Stimulated activated memory B cell treated with anti-CD40 and anti-IgM and Interleukin-4, amounts not matched to agents 10 μg/mL and 1 μg/mL and 100 μg/mL, for 72 hours (primary cell): ENCODE measurements at regions not wholly inside any gene's neighbourhood (a gene's known extent, or its start where the extent isn't known, plus 50 kb on each side); places are given as distances from the start of the nearest gene placed in this dataset.
"Not testable (repeated sequence)": the region's sequence is repeated elsewhere in the genome, so short reads cannot be mapped to it uniquely, and the experiment has no call there.

ENCODE experiments used
- ATAC-seq: fragments of 150-1000 bp; cut with Tn5 transposase; 2 replicates; pipeline ENCODE4 v1.10.0; 2021
- H3K27ac Mint-ChIP-seq: one replicate; pipeline ENCODE4 v1.8.0; 2022; ENCODE audit warnings: mild to moderate bottlenecking, mixed read lengths
- H3K27me3 Mint-ChIP-seq: one replicate; pipeline ENCODE4 v1.8.0; 2022; ENCODE audit warnings: mixed read lengths
- H3K36me3 Mint-ChIP-seq: one replicate; pipeline ENCODE4 v1.8.0; 2022; ENCODE audit warnings: mixed read lengths
- H3K4me1 Mint-ChIP-seq: one replicate; pipeline ENCODE4 v1.8.0; 2022; ENCODE audit warnings: mixed read lengths
- H3K4me3 Mint-ChIP-seq: one replicate; pipeline ENCODE4 v1.8.0; 2022; ENCODE audit warnings: mild to moderate bottlenecking, moderate library complexity, mixed read lengths
- H3K9me3 Mint-ChIP-seq: one replicate; pipeline ENCODE4 v1.8.0; 2022; ENCODE audit warnings: mixed read lengths

DNA sequence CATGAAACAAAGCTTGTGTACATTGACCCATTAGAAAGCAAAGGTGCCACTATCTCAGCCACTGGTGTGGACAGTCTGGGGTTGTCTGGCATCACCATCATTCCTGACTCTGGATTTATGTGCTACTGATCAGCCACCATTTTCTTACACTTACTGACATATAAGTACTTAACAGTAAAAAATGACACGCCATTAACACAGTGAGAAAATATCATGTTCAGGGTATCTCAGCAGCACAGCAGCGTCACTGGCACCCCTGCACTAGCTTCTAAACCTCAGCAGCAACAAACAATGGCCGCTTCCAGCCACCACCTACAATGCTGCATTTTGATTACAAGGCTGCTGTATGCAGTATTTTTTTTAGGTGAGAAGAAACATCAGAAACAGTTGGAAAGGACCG, 253.4 kb upstream of the HDAC4 start:
- peaks cover 29% of the 10 kb centered on the region for H3K27me3 Mint-ChIP-seq
- no peaks in the 10 kb centered on the region for H3K36me3 Mint-ChIP-seq
- H3K4me3 Mint-ChIP-seq, result no peak overlapping the region
- peaks cover 2% of the 10 kb centered on the region for H3K9me3 Mint-ChIP-seq
- H3K27ac Mint-ChIP-seq, result no peak overlapping the region
- no peak for ATAC-seq
- no peaks in the 10 kb centered on the region for H3K4me1 Mint-ChIP-seq

DNA sequence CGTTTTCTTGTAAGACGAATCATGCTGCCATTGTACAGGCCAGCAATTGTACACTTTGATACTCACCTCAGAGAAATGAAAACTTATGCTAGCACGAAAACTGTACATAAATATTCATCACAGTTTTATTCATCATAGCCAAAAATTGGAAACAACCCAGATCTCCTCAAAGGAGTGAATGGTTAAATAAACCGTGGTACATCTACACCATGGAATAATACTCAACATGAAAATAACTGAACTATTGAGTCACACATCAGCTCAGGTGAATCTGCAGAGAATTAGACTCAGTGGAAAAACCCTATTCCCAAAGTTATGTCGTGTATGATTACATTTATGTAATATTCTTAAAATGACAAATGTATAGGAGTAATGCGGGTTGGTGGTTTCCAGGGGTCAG, 251.0 kb upstream of the HDAC4 start:
- Mint-ChIP-seq H3K9me3 (peaks cover 7% of the 10 kb centered on the region), H3K27ac (no peak overlapping the region), H3K36me3 (no peaks in the 10 kb centered on the region), H3K4me1 (no peaks in the 10 kb centered on the region), H3K4me3 (no peak overlapping the region), H3K27me3 (peaks cover 27% of the 10 kb centered on the region)
- ATAC-seq, result no peak

DNA sequence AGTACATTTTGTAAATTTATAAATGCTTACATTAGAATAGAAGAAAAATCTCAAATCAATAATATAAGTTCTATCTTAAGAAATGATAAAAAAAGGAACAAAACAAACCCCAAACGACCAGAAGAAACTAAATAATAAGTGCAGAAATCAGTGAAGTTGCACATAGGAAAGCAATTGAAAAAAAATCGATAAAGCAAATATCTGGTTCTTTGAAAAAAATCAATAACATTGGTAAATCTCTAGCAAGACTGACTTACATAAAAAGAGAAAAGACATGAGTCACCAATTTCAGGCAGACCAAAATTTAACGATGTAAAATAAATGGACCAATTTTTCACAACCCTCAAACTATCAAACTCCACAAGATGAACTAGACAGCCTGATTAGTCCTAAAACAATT, 249.9 kb upstream of the HDAC4 start:
- H3K36me3 Mint-ChIP-seq, result no peaks in the 10 kb centered on the region
- H3K27ac Mint-ChIP-seq, result no peak overlapping the region
- H3K9me3 Mint-ChIP-seq, result peaks cover 7% of the 10 kb centered on the region
- no peaks in the 10 kb centered on the region for H3K4me1 Mint-ChIP-seq
- no peak for ATAC-seq
- peaks cover 26% of the 10 kb centered on the region for H3K27me3 Mint-ChIP-seq
- no peak overlapping the region for H3K4me3 Mint-ChIP-seq

DNA sequence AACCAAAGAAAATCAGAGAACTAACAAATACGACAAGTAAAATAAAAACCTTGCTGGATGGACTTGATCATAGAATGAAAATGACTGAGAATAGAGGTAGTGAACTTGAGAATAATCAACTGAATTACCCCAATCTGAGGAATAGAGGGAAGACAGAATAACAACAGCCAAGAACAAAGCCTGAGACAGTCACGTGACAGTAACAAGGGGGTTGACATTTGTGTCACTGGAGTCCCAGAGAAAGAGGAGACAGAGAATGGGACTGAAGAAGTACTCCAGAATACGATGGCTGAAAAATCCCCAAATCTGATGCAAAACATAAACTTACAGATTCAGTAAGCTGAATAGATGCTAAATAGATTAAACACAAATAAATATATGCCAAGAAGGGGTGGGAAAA, 248.5 kb upstream of the HDAC4 start:
- Mint-ChIP-seq H3K36me3 (no peaks in the 10 kb centered on the region), H3K27ac (no peak overlapping the region), H3K4me1 (no peaks in the 10 kb centered on the region), H3K9me3 (peaks cover 7% of the 10 kb centered on the region), H3K27me3 (peaks cover 26% of the 10 kb centered on the region), H3K4me3 (no peak overlapping the region)
- ATAC-seq, result no peak

DNA sequence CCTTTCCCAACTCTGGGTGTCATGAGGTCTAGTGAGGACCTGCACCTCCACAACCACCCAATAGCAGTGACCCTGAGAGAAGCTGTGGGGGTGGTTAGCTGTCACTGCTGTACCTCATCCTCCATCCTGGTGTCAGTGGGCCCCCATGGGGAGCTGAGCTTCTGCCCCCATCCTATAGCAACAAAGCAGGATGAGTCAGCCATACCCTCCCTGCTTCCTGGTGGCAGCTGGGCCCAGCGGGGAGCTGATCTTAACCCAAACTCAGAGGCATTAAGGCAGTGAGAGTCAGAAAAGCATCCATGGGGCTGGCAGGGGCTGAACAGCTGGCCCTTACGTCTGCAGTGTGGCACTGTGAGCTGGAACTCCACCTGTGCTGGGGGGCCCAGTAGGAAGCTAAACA, 247.8 kb upstream of the HDAC4 start:
- peaks cover 7% of the 10 kb centered on the region for H3K9me3 Mint-ChIP-seq
- H3K4me1 Mint-ChIP-seq, result no peaks in the 10 kb centered on the region
- ATAC-seq, result no peak
- peaks cover 26% of the 10 kb centered on the region for H3K27me3 Mint-ChIP-seq
- no peak overlapping the region for H3K27ac Mint-ChIP-seq
- H3K4me3 Mint-ChIP-seq, result no peak overlapping the region
- no peaks in the 10 kb centered on the region for H3K36me3 Mint-ChIP-seq

DNA sequence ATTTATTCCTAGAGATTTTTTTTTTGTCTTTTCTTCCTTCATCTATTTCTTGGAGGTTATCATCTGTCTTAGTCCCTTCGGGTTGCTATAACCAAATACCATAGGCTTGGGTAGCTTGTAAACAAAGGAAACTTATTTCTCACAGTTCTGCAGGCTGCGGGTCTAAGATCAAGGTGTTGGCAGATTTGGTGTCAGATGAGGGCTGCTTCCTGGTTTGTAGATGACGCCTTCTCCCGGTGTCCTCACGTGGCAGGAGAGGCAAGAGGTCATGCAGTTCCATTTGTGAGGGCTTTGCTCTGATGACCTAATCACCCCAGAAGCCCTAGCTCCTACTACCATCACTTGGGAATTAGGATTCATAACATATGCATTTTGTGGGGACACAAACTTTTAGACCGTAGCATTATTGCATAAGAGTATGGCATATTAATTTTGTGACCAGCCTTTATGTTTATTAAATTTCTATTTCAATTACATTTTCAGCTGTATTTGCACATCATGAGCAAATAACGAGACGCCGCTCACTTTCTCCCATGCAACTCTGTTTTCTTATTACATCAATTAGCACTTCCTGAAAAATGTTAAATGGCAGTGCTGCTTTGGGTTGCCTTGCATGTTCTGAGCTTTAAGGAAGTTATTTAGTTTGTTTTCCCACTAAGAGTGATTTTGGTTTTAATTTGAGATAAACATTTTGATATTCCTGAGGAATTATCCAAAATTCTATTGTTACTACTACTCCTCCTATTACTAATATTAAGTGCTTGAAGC, 246.4 kb upstream of the HDAC4 start:
- peaks cover 26% of the 10 kb centered on the region for H3K27me3 Mint-ChIP-seq
- H3K9me3 Mint-ChIP-seq, result peaks cover 7% of the 10 kb centered on the region
- no peak for ATAC-seq
- H3K4me1 Mint-ChIP-seq, result no peaks in the 10 kb centered on the region
- no peak overlapping the region for H3K4me3 Mint-ChIP-seq
- H3K27ac Mint-ChIP-seq, result no peak overlapping the region
- H3K36me3 Mint-ChIP-seq, result no peaks in the 10 kb centered on the region

DNA sequence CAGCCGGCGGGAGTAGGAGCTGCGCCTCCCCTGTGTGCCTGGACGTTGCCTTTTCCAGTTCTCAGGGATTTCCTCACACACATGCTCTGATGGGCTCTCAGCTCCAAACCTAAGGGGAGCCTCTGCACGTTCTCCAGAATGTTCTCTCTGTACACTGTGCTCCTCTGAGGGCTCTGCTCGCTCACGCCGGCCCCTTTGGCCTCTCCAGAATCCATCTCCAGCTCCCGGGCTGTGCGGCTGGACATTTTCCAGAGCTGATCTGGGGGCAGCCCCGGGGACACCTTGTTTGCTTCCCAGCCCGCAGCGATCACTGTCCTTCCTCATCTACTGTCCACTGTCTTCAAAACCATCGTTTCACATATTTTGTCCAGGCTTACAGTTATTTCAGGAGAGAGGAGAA, 245.4 kb upstream of the HDAC4 start:
- ATAC-seq, result no peak
- H3K27me3 Mint-ChIP-seq, result peaks cover 26% of the 10 kb centered on the region
- peaks cover 7% of the 10 kb centered on the region for H3K9me3 Mint-ChIP-seq
- H3K27ac Mint-ChIP-seq, result no peak overlapping the region
- H3K4me1 Mint-ChIP-seq, result no peaks in the 10 kb centered on the region
- H3K36me3 Mint-ChIP-seq, result no peaks in the 10 kb centered on the region
- H3K4me3 Mint-ChIP-seq, result no peak overlapping the region

DNA sequence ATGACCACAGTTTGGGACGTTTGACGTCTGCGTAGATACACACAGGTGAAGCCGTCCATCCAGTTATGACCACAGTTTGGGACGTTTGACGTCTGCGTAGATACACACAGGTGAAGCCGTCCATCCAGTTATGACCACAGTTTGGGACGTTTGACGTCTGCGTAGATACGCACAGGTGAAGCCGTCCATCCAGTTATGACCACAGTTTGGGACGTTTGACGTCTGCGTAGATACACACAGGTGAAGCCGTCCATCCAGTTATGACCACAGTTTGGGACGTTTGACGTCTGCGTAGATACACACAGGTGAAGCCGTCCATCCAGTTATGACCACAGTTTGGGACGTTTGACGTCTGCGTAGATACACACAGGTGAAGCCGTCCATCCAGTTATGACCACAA, 243.8 kb upstream of the HDAC4 start:
- H3K27me3 Mint-ChIP-seq, result peaks cover 19% of the 10 kb centered on the region
- not testable (repeated sequence) for H3K27ac Mint-ChIP-seq, ATAC-seq, H3K4me3 Mint-ChIP-seq, H3K4me1 Mint-ChIP-seq, H3K36me3 Mint-ChIP-seq, H3K9me3 Mint-ChIP-seq

DNA sequence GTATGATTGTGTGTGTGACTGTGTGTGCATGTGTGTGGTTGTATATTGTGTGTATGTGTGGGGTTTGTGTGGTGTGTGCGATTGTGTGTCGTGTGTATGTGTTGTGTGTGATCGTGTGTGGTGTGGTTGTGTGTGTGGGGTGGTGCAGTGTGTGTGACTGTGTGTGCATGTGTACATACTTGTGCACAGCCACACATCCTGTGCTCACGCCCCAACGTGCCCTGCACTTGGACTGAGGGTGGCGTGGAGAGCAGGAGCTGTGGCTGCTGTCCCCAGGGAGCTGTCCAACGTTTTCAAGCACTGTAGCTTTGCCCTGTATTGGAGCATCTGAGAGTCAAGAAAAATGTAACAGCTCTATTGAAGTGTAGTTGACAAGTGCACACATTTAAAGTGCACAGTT, 243.2 kb upstream of the HDAC4 start:
- Mint-ChIP-seq H3K4me3 (no peak overlapping the region), H3K4me1 (no peaks in the 10 kb centered on the region), H3K9me3 (peaks cover 4% of the 10 kb centered on the region), H3K27me3 (peaks cover 13% of the 10 kb centered on the region), H3K27ac (no peak overlapping the region), H3K36me3 (no peaks in the 10 kb centered on the region)
- ATAC-seq, result no peak

DNA sequence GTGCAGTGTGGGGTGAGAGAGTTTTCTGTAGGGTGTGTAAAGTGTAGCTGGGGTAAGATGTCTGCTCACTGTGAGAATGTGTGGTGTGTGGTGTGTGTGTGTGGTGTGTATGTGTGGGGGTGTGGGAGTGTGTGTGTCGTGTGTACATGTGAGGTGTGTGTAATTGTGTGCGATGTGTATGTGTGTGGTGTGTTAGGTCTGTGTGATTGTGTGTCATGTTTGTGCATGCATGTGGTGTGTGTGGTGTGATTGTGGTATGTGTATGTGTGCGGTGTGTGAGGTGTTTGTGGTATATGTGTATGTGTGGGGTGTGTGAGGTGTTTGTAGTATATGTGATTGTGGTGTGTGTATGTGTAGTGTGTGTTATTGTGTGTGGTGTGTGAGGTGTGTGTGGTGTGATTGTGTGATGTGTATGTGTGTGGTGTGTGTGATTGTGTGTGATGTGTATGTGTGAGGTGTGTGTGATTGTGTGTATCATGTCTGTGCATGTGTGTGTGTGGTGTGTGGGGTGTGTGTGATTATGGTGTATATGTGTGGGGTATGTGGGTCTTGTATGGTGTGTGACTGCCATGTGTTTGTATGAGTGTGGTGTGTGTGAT, 241.7 kb upstream of the HDAC4 start:
- H3K4me3 Mint-ChIP-seq, result no peak overlapping the region
- no peaks in the 10 kb centered on the region for H3K4me1 Mint-ChIP-seq
- peaks cover under 1% of the 10 kb centered on the region for H3K27me3 Mint-ChIP-seq
- H3K9me3 Mint-ChIP-seq, result no peaks in the 10 kb centered on the region
- H3K27ac Mint-ChIP-seq, result no peak overlapping the region
- H3K36me3 Mint-ChIP-seq, result no peaks in the 10 kb centered on the region
- no peak for ATAC-seq

DNA sequence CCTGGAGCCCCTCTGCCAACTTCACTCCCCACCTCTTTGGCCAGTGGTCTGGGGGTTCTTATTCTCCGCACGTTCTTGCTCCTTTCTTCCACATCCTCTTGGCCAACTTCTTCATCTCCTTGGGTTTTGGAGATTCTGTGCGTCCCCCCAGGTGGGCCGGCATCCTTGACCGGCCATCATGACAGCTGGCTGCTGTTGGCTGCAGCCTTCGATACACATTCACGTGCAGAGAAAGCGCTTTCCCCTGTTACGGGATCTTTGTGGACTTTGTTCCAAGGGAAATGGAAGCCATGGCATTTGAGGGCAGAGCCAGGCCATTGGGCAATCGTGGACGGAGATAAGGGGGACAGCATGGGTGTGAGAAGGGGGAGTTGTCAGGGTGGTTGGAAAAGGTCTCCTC, 241.1 kb upstream of the HDAC4 start:
- H3K9me3 Mint-ChIP-seq, ATAC-seq, H3K4me1 Mint-ChIP-seq, H3K36me3 Mint-ChIP-seq, H3K27me3 Mint-ChIP-seq, H3K27ac Mint-ChIP-seq, H3K4me3 Mint-ChIP-seq: not testable (repeated sequence)

DNA sequence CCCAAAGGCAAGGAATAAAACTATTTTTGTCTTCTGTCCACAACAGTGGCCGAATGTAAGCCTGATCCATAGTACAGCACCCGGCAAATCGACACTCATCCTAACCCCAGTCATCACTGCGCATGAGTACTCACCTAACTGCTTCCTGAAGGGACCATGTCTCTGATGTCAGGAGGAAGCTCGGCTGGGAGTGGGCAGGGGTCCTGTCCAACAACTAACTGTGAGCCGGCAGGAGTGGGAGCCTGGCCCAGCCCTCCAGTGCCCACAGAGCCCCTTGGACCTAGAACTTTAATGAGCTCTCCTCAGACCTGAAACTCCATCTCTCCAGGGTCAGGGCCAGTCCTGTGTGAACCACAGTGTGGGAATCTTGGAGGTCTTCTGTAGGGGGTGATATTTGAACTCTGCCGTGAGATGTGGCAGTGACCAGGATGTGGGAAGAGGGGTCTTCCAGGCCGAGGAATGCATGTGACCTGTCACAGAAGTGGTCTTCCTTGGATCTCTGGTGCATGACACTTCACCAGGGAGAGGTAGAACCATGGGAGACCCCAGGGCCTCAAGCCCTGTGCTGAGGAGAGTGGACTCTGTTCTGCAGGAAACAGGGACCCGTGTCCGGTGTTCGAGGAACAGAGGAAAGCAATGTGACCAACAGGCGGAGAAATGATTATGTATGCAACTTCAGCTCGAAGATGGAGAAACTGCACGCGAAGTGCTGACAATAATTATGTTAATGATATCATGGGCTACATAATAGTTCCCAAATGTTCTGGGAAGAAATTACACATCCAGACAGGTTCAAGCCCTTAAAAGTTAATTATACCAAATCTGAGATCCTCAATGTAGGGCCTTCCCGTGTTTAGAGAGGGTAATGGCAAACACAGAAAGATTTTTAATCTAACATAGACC, 240.1 kb upstream of the HDAC4 start:
- H3K27me3 Mint-ChIP-seq, result peaks cover 7% of the 10 kb centered on the region
- H3K27ac Mint-ChIP-seq, result no peak overlapping the region
- no peaks in the 10 kb centered on the region for H3K4me1 Mint-ChIP-seq
- no peaks in the 10 kb centered on the region for H3K36me3 Mint-ChIP-seq
- H3K9me3 Mint-ChIP-seq, result no peaks in the 10 kb centered on the region
- no peak for ATAC-seq
- no peak overlapping the region for H3K4me3 Mint-ChIP-seq

DNA sequence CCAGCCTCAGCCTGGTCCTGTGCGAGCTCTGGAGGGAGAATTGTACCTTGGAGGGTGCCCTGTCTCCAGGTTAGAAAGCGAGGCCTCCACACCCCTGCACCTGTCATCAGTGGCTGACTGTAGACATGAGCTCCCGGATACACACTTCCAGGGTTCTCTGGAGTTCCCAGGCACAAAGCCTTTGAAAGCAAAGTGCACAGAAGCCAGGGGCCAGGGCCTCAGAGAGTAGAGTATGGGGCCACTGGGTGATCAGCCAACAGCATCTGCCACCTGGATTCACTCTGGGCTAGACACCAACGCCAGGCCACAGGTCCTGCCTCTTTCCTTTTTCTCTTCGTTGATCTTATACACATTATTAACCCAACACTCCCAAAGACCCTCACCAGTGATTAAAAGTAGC, 239.4 kb upstream of the HDAC4 start:
- H3K9me3 Mint-ChIP-seq, result no peaks in the 10 kb centered on the region
- no peaks in the 10 kb centered on the region for H3K36me3 Mint-ChIP-seq
- no peak overlapping the region for H3K4me3 Mint-ChIP-seq
- no peak for ATAC-seq
- no peaks in the 10 kb centered on the region for H3K4me1 Mint-ChIP-seq
- no peak overlapping the region for H3K27ac Mint-ChIP-seq
- H3K27me3 Mint-ChIP-seq, result peaks cover 7% of the 10 kb centered on the region

DNA sequence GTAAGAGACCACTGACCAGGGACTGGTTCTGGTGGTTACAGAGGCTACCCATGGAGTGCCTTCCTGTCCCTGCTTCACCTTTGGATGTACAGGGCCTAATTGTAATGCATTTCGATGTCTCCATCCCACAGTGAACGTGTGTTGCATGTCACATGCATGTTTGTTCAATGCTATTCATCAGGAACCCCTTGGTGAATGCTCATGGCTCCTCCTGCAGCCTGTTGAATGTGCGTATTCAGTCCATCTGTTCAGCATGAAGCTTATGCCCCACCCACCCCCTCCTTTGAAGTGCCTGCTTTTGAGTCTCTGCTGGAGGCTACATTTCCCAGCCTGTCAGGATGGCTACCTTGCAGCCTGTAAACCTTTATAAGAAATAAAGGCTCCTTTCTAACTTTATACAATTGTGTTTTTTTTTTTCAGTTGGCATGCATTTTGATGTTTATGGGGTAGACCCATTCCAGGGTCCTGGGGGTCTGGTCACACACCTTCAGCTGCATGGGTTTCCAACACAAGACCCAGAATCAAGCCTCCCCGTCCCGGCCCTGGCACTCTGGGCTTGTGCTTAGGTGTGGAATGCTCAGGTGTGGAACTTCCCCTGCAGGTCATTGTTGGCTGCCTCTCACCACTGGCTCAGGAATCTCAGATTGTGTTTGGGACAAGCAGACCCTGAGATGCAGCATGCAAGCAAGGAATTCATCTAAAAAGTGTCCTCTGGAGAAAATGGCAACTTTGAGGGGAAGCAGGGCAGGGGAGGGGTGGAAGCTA, 238.8 kb upstream of the HDAC4 start:
- no peak overlapping the region for H3K4me3 Mint-ChIP-seq

DNA sequence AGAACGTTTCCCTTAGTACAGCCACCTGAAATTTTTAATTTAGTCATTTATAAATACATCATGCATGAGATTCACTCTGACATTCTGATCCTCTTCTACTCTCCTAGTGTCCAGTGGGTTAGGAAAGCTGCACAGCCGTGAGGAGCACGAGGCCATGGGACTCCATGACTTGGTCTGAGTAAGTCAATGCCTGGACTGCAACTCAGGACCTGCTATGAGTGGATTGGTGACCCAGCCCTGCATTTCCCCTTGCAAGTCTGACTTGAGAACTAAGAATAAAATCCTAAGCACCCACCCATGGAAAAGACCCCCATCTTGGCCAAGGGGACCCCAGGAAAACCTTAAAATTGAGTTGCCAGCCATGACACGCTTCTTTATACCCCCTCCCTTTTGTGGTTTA, 237.6 kb upstream of the HDAC4 start:
- no peaks in the 10 kb centered on the region for H3K4me1 Mint-ChIP-seq
- ATAC-seq, result no peak
- H3K4me3 Mint-ChIP-seq, result no peak overlapping the region
- no peaks in the 10 kb centered on the region for H3K9me3 Mint-ChIP-seq
- no peak overlapping the region for H3K27ac Mint-ChIP-seq
- H3K27me3 Mint-ChIP-seq, result peaks cover 7% of the 10 kb centered on the region
- H3K36me3 Mint-ChIP-seq, result no peaks in the 10 kb centered on the region

More for the DNA sequence above, 238.8 kb upstream of the HDAC4 start:
- Mint-ChIP-seq H3K27me3 (peaks cover 7% of the 10 kb centered on the region), H3K9me3 (no peaks in the 10 kb centered on the region), H3K27ac (no peak overlapping the region), H3K36me3 (no peaks in the 10 kb centered on the region), H3K4me1 (no peaks in the 10 kb centered on the region)
- ATAC-seq, result no peak
